NCI-H2171 treated with DMSO at 0.1 percent for 48 hours (cell line): ENCODE measurements at regions not wholly inside any gene's neighbourhood (a gene's known extent, or its start where the extent isn't known, plus 50 kb on each side); places are given as distances from the start of the nearest gene placed in this dataset.

Experiments
- DNase-seq: peaks from one replicate; lab custom pipeline; 2025; lab: John Stamatoyannopoulos, UW

GRCh38 chr15:89421219-89421618 lies 75.2 kb downstream of the RHCG start:
- DNase-seq = no peak

- no peak for DNase-seq
Measured at GRCh38 chr15:89419370-89419984, 76.9 kb downstream of the RHCG start.

DNA sequence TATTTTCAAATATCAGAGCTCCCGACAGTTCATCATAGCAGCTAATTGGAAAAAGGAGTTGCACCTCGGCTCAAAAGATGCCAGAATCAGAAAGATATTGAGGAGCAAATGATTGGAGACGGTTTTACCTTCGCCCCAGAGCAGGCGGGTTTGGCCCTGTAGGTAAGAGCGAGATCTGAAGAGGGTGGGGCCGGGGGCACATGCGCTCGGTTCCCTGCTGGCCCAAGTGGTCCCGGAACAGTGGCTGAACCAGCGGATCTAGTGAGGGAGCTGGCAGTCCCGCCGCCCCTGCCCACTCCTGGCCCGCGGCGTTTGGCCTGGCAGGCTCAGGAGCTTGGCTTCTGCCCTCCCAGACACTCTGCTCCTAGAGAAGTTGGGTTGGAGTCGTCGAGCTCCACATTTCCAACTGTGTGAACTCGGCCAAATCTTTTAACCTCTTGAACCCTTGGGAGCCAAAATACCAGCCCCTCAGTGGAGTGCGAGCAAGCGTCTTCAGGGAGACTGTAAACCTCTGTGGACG lies 79.1 kb downstream of the RHCG start:
- DNase-seq = no peak

GRCh38 chr15:89416339-89417183 lies 79.8 kb downstream of the RHCG start:
- peak; percentile 77 for DNase-seq

- no peak for DNase-seq
Measured at GRCh38 chr15:89414571-89414970, 79.9 kb upstream of the POLG start.

DNA sequence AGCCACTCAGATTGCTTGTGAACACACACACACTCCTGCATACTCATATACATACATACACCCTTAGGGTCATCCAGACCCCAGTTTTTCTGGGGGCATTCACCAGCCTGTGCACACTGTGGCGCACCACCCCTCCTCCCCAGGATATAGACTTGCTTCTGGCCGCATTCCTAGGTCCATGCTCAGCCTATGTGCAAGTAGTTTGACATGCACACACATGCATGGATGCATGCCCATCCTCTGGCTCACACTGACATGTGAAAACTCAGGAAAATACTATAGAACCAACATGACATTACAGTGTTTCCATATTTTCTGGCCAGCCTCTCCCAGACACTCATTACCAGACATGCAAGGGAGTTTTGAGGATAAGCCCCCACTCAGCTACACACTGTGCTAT lies 79.3 kb upstream of the POLG start:
- no peak for DNase-seq

GRCh38 chr15:89412905-89413411 lies 78.3 kb upstream of the POLG start:
- no peak for DNase-seq

DNA sequence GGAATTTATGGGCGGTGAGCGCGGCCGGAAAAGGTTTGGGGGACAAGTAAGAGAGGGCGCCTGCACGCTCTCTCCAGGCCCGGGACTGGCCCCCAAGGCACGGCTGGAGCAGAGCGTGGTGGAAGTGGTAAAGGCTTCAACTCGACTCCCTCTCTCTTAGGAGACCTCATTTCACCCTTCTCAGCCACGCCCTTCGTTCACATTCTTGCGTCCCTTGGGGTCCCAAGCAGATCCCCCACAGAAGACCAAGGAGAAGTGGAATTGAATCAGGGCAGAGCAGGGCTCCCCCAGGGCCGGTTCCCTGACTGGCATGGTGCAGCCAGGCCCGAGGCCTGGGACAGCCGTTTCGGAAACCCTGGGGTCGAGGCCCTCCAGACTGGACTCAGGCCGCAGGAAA lies 75.4 kb upstream of the POLG start:
- DNase-seq = no peak

DNA sequence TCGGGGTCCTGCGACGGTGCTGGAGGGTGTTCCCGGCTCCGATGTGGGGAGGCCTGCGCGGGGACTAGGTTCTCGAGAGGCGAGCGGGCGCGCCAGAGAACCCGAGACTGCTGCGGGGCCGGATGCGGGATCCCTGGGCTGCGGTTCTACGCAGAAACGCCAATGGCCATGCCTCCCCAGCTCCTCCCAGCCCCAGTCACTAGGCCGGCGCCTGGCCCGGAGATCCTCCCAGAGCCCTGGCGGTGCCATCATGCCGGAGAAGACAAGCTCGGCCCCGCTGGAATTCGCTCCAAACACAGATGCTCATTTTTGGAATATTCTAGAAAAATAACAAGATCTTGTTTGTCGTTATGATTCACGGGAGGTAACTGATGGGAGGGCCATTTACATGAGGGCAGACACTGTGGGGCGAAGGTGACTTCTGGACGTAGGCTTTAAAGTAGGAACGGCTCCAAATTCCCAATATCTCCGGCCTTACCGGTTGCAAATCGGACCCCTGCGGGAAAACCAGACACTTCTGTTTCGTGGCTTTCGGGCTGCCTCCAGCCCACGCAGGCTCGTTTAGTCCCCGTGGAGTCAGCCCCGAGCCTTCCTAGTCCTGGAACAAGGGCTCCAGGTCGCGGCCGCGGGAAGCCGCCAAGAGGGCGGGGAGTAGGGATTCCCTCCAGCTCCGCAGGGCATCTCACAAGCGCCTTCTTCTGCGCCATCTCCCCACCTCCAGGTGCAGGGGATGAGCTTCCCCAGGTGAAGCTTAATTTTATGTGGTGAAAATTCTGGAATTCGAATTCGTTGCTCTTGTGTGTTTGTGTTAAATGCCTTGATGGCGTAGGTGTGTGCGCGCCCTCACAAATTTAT lies 74.8 kb upstream of the POLG start:
- no peak for DNase-seq

- no peak for DNase-seq
Measured at GRCh38 chr15:89408372-89409183, 74.0 kb upstream of the POLG start.

DNA sequence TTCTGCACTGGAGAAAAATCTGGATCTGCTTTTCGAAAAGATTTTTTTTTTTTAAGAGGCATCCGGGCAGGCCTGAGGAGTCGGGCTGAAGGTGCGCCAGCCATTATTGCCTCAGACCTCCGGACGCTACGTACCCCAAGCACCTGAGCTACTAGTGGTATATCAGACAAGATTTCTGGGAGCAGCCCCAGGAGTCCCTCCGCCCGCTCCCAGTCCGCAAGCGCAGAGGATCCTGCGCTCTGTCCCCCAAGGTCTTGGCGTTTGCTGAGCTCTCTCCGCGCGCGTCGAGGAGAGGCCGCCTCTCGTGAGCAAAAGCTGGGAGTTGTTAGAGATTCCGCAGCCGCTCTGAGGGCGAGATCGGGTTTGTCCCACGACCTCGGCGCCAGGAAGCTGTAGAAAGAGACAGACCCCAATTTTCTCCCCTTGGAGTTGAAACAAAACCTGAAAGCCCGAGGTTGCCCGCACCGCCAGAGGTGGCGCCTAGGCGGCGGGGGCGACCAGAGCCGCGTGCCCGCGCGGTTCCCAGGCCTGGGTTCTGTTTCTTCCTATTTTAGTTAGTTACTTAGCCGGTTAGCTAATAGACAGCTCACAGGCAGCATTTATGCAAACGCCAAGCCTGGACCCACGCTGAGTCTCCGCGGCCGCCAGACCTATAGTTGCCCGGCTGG lies 72.5 kb upstream of the POLG start:
- DNase-seq = no peak

DNA sequence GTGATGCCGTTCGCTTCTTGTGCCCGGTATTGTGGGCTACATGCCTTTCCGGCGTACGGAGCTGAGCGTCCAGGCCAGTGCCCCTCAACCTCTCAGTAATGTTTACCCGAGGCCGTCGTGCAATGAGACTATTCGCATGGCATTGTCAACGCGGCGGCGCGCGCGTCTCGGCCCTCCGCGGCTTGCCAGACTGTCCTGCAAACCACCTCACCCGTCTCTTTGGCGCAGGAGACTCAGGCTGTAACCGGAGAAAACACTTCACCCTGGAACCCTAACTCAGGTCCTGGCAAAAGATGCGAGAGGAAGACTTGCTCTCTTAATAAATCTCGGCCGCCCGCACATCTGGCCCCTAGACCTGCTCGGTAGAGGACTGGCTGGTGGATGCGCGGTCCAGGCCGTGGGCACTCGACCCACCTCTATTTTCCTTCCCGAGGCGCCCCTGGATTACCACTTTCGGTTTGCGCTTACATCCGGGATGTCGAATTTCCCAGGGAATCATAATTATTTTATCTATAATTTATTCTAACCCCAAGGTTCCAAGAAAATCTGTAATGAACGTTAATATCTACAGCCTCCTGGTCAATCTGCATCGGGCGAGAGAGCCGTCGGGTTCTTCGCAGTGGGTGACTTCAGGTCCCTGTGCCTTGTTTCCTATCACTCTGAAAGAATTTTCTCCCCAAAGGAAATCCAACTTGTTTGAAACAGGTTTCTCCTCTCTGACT lies 71.8 kb upstream of the POLG start:
- DNase-seq = no peak

DNA sequence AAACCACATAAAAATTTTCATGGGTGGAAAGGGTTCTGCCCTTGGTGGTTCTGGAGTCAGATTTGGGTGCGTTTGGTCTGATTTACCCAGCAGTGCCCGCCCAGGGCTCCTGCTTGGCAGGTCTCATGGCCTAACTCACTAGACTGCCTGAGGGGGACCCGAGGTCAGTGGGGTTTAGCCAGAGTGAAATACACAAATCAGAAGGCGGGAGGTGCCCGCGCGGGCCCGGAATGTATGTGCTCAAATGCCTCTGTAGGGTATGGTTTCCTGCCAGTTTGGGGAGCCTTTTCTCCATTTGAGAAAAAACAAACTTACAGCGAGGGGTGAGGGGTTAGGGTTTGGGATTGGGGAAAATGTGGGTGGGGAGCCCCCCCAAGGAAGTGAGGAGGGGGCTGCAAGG lies 70.9 kb upstream of the POLG start:
- no peak for DNase-seq

DNA sequence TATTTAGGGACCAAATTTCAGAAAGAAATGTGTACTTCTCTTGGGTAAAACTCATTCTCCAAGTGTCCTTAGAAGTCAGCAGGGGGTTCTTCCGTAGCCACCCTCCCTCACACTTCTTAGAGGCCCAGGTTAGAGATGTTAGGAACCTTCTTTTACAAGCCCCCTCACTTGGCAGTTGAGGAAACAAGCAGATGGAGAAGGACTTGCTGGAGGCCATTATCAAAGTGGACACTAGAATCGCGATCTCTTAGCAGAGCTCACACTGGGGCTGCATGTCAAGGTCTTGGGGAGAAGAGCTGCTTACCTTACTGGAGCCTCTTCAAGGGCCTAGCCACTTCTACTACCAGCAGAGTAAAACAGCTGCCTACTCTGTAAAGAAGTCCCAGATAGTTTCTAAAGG lies 69.4 kb upstream of the POLG start:
- no peak for DNase-seq

GRCh38 chr15:89402518-89402805 lies 67.8 kb upstream of the POLG start:
- no peak for DNase-seq

GRCh38 chr15:89401631-89402517 lies 67.2 kb upstream of the POLG start:
- no peak for DNase-seq

- peak; percentile 44 for DNase-seq
Measured at GRCh38 chr15:89400782-89401545, 66.3 kb upstream of the POLG start.

- peak; percentile 61 for DNase-seq
Measured at GRCh38 chr15:89400116-89400781, 65.6 kb upstream of the POLG start.
